ENCODE measurements at regions not wholly inside any gene's neighbourhood (a gene's known extent, or its start where the extent isn't known, plus 50 kb on each side); places are given as distances from the start of the nearest gene placed in this dataset.
A peak's percentile ranks its signal among the peaks of the same experiment; 100 is the strongest.

GRCh38 chr11:37560346-37560745 lies 962.3 kb upstream of the RAG2 start:
- Histone ChIP-seq H3K27ac (ENCODE audit: low read length) (no peak overlapping the region), H3K9me3 (ENCODE audit: control insufficient read depth, low read depth, low read length) (no peaks in the 10 kb centered on the region), H3K36me3 (ENCODE audit: control insufficient read depth, insufficient read depth, low read length) (no peaks in the 10 kb centered on the region), H3K27me3 (ENCODE audit: control insufficient read depth, insufficient read depth, low read length) (no peaks in the 10 kb centered on the region), H3K4me3 (ENCODE audit: low read length) (no peak overlapping the region), H3K4me1 (ENCODE audit: control insufficient read depth, insufficient read depth, low read length) (peaks cover 13% of the 10 kb centered on the region)
- WGBS (ENCODE audit: insufficient coverage, low lambda C conversion rate) = no CpG with 5 or more reads among the region's 4 CpGs
- no peak for DNase-seq

- H3K27me3 ChIP-seq (ENCODE audit: control insufficient read depth, insufficient read depth, low read length) = no peaks in the 10 kb centered on the region
- peak; percentile 18 to 69 for DNase-seq
- no peaks in the 10 kb centered on the region for H3K9me3 ChIP-seq (ENCODE audit: control insufficient read depth, low read depth, low read length)
- H3K27ac ChIP-seq (ENCODE audit: low read length) = peak overlapping the region; percentile 67
- H3K4me1 ChIP-seq (ENCODE audit: control insufficient read depth, insufficient read depth, low read length) = peaks cover 13% of the 10 kb centered on the region
- no CpG with 5 or more reads among the region's 1 CpG for WGBS (ENCODE audit: insufficient coverage, low lambda C conversion rate)
- H3K4me3 ChIP-seq (ENCODE audit: low read length) = no peak overlapping the region
- no peaks in the 10 kb centered on the region for H3K36me3 ChIP-seq (ENCODE audit: control insufficient read depth, insufficient read depth, low read length)
These were observed 960.7 kb upstream of the RAG2 start for GRCh38 chr11:37558619-37559210.

- Histone ChIP-seq H3K27me3 (ENCODE audit: control insufficient read depth, insufficient read depth, low read length) (no peaks in the 10 kb centered on the region), H3K9me3 (ENCODE audit: control insufficient read depth, low read depth, low read length) (no peaks in the 10 kb centered on the region), H3K4me3 (ENCODE audit: low read length) (no peak overlapping the region), H3K4me1 (ENCODE audit: control insufficient read depth, insufficient read depth, low read length) (peaks cover 13% of the 10 kb centered on the region), H3K27ac (ENCODE audit: low read length) (peak overlapping the region; percentile 67), H3K36me3 (ENCODE audit: control insufficient read depth, insufficient read depth, low read length) (no peaks in the 10 kb centered on the region)
- peak in 1 of 2 donors; percentile 37 for DNase-seq
- no CpG with 5 or more reads among the region's 1 CpG for WGBS (ENCODE audit: insufficient coverage, low lambda C conversion rate)
These were observed 960.0 kb upstream of the RAG2 start for GRCh38 chr11:37557990-37558389.

- no CpG with 5 or more reads among the region's 3 CpGs for WGBS (ENCODE audit: insufficient coverage, low lambda C conversion rate)
- no peak for DNase-seq
These were observed 954.2 kb upstream of the RAG2 start for GRCh38 chr11:37552284-37552683.

GRCh38 chr11:37544491-37544890 lies 946.5 kb upstream of the RAG2 start:
- H3K4me3 ChIP-seq (ENCODE audit: low read length) = no peak overlapping the region
- H3K36me3 ChIP-seq (ENCODE audit: control insufficient read depth, insufficient read depth, low read length) = no peaks in the 10 kb centered on the region
- no peaks in the 10 kb centered on the region for H3K27me3 ChIP-seq (ENCODE audit: control insufficient read depth, insufficient read depth, low read length)
- no peak overlapping the region for H3K27ac ChIP-seq (ENCODE audit: low read length)
- no peaks in the 10 kb centered on the region for H3K4me1 ChIP-seq (ENCODE audit: control insufficient read depth, insufficient read depth, low read length)
- no peak for DNase-seq
- peaks cover 5% of the 10 kb centered on the region for H3K9me3 ChIP-seq (ENCODE audit: control insufficient read depth, low read depth, low read length)

More at GRCh38 chr11:37552284-37552683, 954.2 kb upstream of the RAG2 start:
- Histone ChIP-seq H3K27me3 (ENCODE audit: control insufficient read depth, insufficient read depth, low read length) (no peaks in the 10 kb centered on the region), H3K4me1 (ENCODE audit: control insufficient read depth, insufficient read depth, low read length) (no peaks in the 10 kb centered on the region), H3K27ac (ENCODE audit: low read length) (no peak overlapping the region), H3K9me3 (ENCODE audit: control insufficient read depth, low read depth, low read length) (no peaks in the 10 kb centered on the region), H3K4me3 (ENCODE audit: low read length) (no peak overlapping the region), H3K36me3 (ENCODE audit: control insufficient read depth, insufficient read depth, low read length) (no peaks in the 10 kb centered on the region)

- peaks cover 6% of the 10 kb centered on the region for H3K9me3 ChIP-seq (ENCODE audit: control insufficient read depth, low read depth, low read length)
- WGBS (ENCODE audit: insufficient coverage, low lambda C conversion rate) = no CpG with 5 or more reads among the region's 4 CpGs
- no peak overlapping the region for H3K4me3 ChIP-seq (ENCODE audit: low read length)
- H3K27me3 ChIP-seq (ENCODE audit: control insufficient read depth, insufficient read depth, low read length) = no peaks in the 10 kb centered on the region
- H3K4me1 ChIP-seq (ENCODE audit: control insufficient read depth, insufficient read depth, low read length) = no peaks in the 10 kb centered on the region
- DNase-seq = no peak
- no peaks in the 10 kb centered on the region for H3K36me3 ChIP-seq (ENCODE audit: control insufficient read depth, insufficient read depth, low read length)
- no peak overlapping the region for H3K27ac ChIP-seq (ENCODE audit: low read length)
These were observed 935.8 kb upstream of the RAG2 start for GRCh38 chr11:37533830-37534229.

- Histone ChIP-seq H3K27ac (ENCODE audit: low read length) (no peak overlapping the region), H3K4me3 (ENCODE audit: low read length) (no peak overlapping the region), H3K4me1 (ENCODE audit: control insufficient read depth, insufficient read depth, low read length) (no peaks in the 10 kb centered on the region), H3K27me3 (ENCODE audit: control insufficient read depth, insufficient read depth, low read length) (no peaks in the 10 kb centered on the region), H3K36me3 (ENCODE audit: control insufficient read depth, insufficient read depth, low read length) (no peaks in the 10 kb centered on the region), H3K9me3 (ENCODE audit: control insufficient read depth, low read depth, low read length) (peaks cover 8% of the 10 kb centered on the region)
- WGBS (ENCODE audit: insufficient coverage, low lambda C conversion rate) = no CpG with 5 or more reads among the region's 2 CpGs
- no peak for DNase-seq
These were observed 935.1 kb upstream of the RAG2 start for GRCh38 chr11:37533087-37533486.

- no peaks in the 10 kb centered on the region for H3K36me3 ChIP-seq (ENCODE audit: control insufficient read depth, insufficient read depth, low read length)
- H3K4me3 ChIP-seq (ENCODE audit: low read length) = no peak overlapping the region
- H3K27ac ChIP-seq (ENCODE audit: low read length) = no peak overlapping the region
- H3K27me3 ChIP-seq (ENCODE audit: control insufficient read depth, insufficient read depth, low read length) = no peaks in the 10 kb centered on the region
- H3K4me1 ChIP-seq (ENCODE audit: control insufficient read depth, insufficient read depth, low read length) = no peaks in the 10 kb centered on the region
- 100% methylated on average over 1 of the region's 2 CpGs for WGBS (ENCODE audit: insufficient coverage, low lambda C conversion rate)
- H3K9me3 ChIP-seq (ENCODE audit: control insufficient read depth, low read depth, low read length) = peaks cover 8% of the 10 kb centered on the region
- DNase-seq = no peak
These were observed 934.2 kb upstream of the RAG2 start for GRCh38 chr11:37532271-37532670.

GRCh38 chr11:37527545-37527944 lies 929.5 kb upstream of the RAG2 start:
- H3K27me3 ChIP-seq (ENCODE audit: control insufficient read depth, insufficient read depth, low read length) = no peaks in the 10 kb centered on the region
- H3K36me3 ChIP-seq (ENCODE audit: control insufficient read depth, insufficient read depth, low read length) = no peaks in the 10 kb centered on the region
- WGBS (ENCODE audit: insufficient coverage, low lambda C conversion rate) = 100% methylated on average over 1 of the region's 1 CpG
- no peaks in the 10 kb centered on the region for H3K4me1 ChIP-seq (ENCODE audit: control insufficient read depth, insufficient read depth, low read length)
- no peak overlapping the region for H3K27ac ChIP-seq (ENCODE audit: low read length)
- H3K9me3 ChIP-seq (ENCODE audit: control insufficient read depth, low read depth, low read length) = peaks cover 8% of the 10 kb centered on the region
- no peak for DNase-seq
- no peak overlapping the region for H3K4me3 ChIP-seq (ENCODE audit: low read length)

- Histone ChIP-seq H3K36me3 (ENCODE audit: control insufficient read depth, insufficient read depth, low read length) (no peaks in the 10 kb centered on the region), H3K27me3 (ENCODE audit: control insufficient read depth, insufficient read depth, low read length) (no peaks in the 10 kb centered on the region), H3K4me3 (ENCODE audit: low read length) (no peak overlapping the region), H3K9me3 (ENCODE audit: control insufficient read depth, low read depth, low read length) (peaks cover 8% of the 10 kb centered on the region), H3K27ac (ENCODE audit: low read length) (no peak overlapping the region), H3K4me1 (ENCODE audit: control insufficient read depth, insufficient read depth, low read length) (no peaks in the 10 kb centered on the region)
- DNase-seq = no peak
These were observed 927.3 kb upstream of the RAG2 start for GRCh38 chr11:37525336-37525735.

GRCh38 chr11:37519781-37520180 lies 921.7 kb upstream of the RAG2 start:
- H3K9me3 ChIP-seq (ENCODE audit: control insufficient read depth, low read depth, low read length) = peaks cover 11% of the 10 kb centered on the region
- no peaks in the 10 kb centered on the region for H3K4me1 ChIP-seq (ENCODE audit: control insufficient read depth, insufficient read depth, low read length)
- H3K27ac ChIP-seq (ENCODE audit: low read length) = no peak overlapping the region
- DNase-seq = no peak
- no peaks in the 10 kb centered on the region for H3K36me3 ChIP-seq (ENCODE audit: control insufficient read depth, insufficient read depth, low read length)
- H3K4me3 ChIP-seq (ENCODE audit: low read length) = no peak overlapping the region
- no peaks in the 10 kb centered on the region for H3K27me3 ChIP-seq (ENCODE audit: control insufficient read depth, insufficient read depth, low read length)
